Stimulated activated effector memory CD8-positive, alpha-beta T cell treated with anti-CD3 and anti-CD28 coated beads, Interleukin-12 subunit alpha, Interleukin-12 subunit beta, amount 100 ng/mL, for 72 hours (primary cell): ENCODE measurements at regions not wholly inside any gene's neighbourhood (a gene's known extent, or its start where the extent isn't known, plus 50 kb on each side); places are given as distances from the start of the nearest gene placed in this dataset.
"Not testable (repeated sequence)": the region's sequence is repeated elsewhere in the genome, so short reads cannot be mapped to it uniquely, and the experiment has no call there.

Experiments
- ATAC-seq: fragments of 150-1000 bp; cut with Tn5 transposase; 2 replicates; pipeline ENCODE4 v1.10.0; 2021
- DNase-seq, 2 donors: peaks; one replicate each; pipeline ENCODE4 v3.0.0; 2021 to 2022; ENCODE audit warnings: low spot score in 2 of 2
- H3K27ac Mint-ChIP-seq: one replicate; pipeline ENCODE4 v1.8.0; 2022; ENCODE audit warnings: mild to moderate bottlenecking, mixed read lengths
- H3K36me3 Mint-ChIP-seq: one replicate; pipeline ENCODE4 v1.8.0; 2022; ENCODE audit warnings: mild to moderate bottlenecking, mixed read lengths
- H3K4me1 Mint-ChIP-seq: one replicate; pipeline ENCODE4 v1.8.0; 2022; ENCODE audit warnings: mixed read lengths
- H3K4me3 Mint-ChIP-seq: one replicate; pipeline ENCODE4 v1.8.0; 2022; ENCODE audit warnings: mild to moderate bottlenecking, mixed read lengths
- H3K9me3 Mint-ChIP-seq: one replicate; pipeline ENCODE4 v1.8.0; 2022; ENCODE audit warnings: mixed read lengths

GRCh38 chr7:34445653-34446052 lies 212.4 kb upstream of the NPSR1 start:
- H3K4me1 Mint-ChIP-seq: no peaks in the 10 kb centered on the region
- H3K9me3 Mint-ChIP-seq: peaks cover 9% of the 10 kb centered on the region
- no peak overlapping the region for H3K4me3 Mint-ChIP-seq
- ATAC-seq (no peak), DNase-seq (no peak)
- H3K36me3 Mint-ChIP-seq: no peaks in the 10 kb centered on the region
- no peak overlapping the region for H3K27ac Mint-ChIP-seq

- not testable (repeated sequence) for H3K4me1 Mint-ChIP-seq, H3K36me3 Mint-ChIP-seq, ATAC-seq, H3K27ac Mint-ChIP-seq, H3K4me3 Mint-ChIP-seq, DNase-seq, H3K9me3 Mint-ChIP-seq
Observed at GRCh38 chr7:34448531-34448930, 209.5 kb upstream of the NPSR1 start.

- ATAC-seq: no peak
- H3K9me3 Mint-ChIP-seq: peaks cover 9% of the 10 kb centered on the region
- no peak overlapping the region for H3K4me3 Mint-ChIP-seq
- H3K36me3 Mint-ChIP-seq: no peaks in the 10 kb centered on the region
- DNase-seq: no peak
- H3K27ac Mint-ChIP-seq: no peak overlapping the region
- H3K4me1 Mint-ChIP-seq: no peaks in the 10 kb centered on the region
Observed at GRCh38 chr7:34449765-34450164, 208.3 kb upstream of the NPSR1 start.

- peaks cover 3% of the 10 kb centered on the region for H3K9me3 Mint-ChIP-seq
- ATAC-seq (no peak), DNase-seq (no peak)
- H3K36me3 Mint-ChIP-seq: no peaks in the 10 kb centered on the region
- no peaks in the 10 kb centered on the region for H3K4me1 Mint-ChIP-seq
- no peak overlapping the region for H3K27ac Mint-ChIP-seq
- no peak overlapping the region for H3K4me3 Mint-ChIP-seq
Observed at GRCh38 chr7:34451183-34451582, 206.8 kb upstream of the NPSR1 start.

GRCh38 chr7:34451923-34452322 lies 206.1 kb upstream of the NPSR1 start:
- no peak for ATAC-seq
- no peaks in the 10 kb centered on the region for H3K36me3 Mint-ChIP-seq
- H3K4me3 Mint-ChIP-seq: no peak overlapping the region
- H3K9me3 Mint-ChIP-seq: peaks cover 4% of the 10 kb centered on the region
- no peak overlapping the region for H3K27ac Mint-ChIP-seq
- no peaks in the 10 kb centered on the region for H3K4me1 Mint-ChIP-seq
- no peak for DNase-seq

GRCh38 chr7:34452363-34452762 lies 205.7 kb upstream of the NPSR1 start:
- Mint-ChIP-seq H3K4me1 (no peaks in the 10 kb centered on the region), H3K9me3 (peaks cover 3% of the 10 kb centered on the region), H3K27ac (no peak overlapping the region), H3K36me3 (no peaks in the 10 kb centered on the region), H3K4me3 (no peak overlapping the region)
- DNase-seq (no peak), ATAC-seq (no peak)

- no peaks in the 10 kb centered on the region for H3K4me1 Mint-ChIP-seq
- ATAC-seq (no peak), DNase-seq (no peak)
- no peak overlapping the region for H3K27ac Mint-ChIP-seq
- peaks cover 3% of the 10 kb centered on the region for H3K9me3 Mint-ChIP-seq
- no peak overlapping the region for H3K4me3 Mint-ChIP-seq
- no peaks in the 10 kb centered on the region for H3K36me3 Mint-ChIP-seq
Observed at GRCh38 chr7:34453150-34453549, 204.9 kb upstream of the NPSR1 start.

- Mint-ChIP-seq H3K4me1 (no peaks in the 10 kb centered on the region), H3K4me3 (no peak overlapping the region), H3K36me3 (no peaks in the 10 kb centered on the region), H3K27ac (no peak overlapping the region), H3K9me3 (peaks cover 6% of the 10 kb centered on the region)
- DNase-seq: no peak
- no peak for ATAC-seq
Observed at GRCh38 chr7:34454381-34454780, 203.6 kb upstream of the NPSR1 start.

- ATAC-seq (no peak), DNase-seq (no peak)
- H3K9me3 Mint-ChIP-seq: peaks cover 6% of the 10 kb centered on the region
- no peak overlapping the region for H3K27ac Mint-ChIP-seq
- no peak overlapping the region for H3K4me3 Mint-ChIP-seq
- no peaks in the 10 kb centered on the region for H3K4me1 Mint-ChIP-seq
- no peaks in the 10 kb centered on the region for H3K36me3 Mint-ChIP-seq
Observed at GRCh38 chr7:34457329-34457728, 200.7 kb upstream of the NPSR1 start.

GRCh38 chr7:34463830-34464229 lies 194.2 kb upstream of the NPSR1 start:
- no peak overlapping the region for H3K4me3 Mint-ChIP-seq
- DNase-seq (no peak), ATAC-seq (no peak)

GRCh38 chr7:34471844-34472243 lies 186.2 kb upstream of the NPSR1 start:
- Mint-ChIP-seq H3K9me3 (peaks cover 19% of the 10 kb centered on the region), H3K27ac (no peak overlapping the region), H3K4me1 (no peaks in the 10 kb centered on the region), H3K4me3 (no peak overlapping the region), H3K36me3 (no peaks in the 10 kb centered on the region)
- ATAC-seq (no peak), DNase-seq (no peak)

More at GRCh38 chr7:34463830-34464229, 194.2 kb upstream of the NPSR1 start:
- H3K36me3 Mint-ChIP-seq: no peaks in the 10 kb centered on the region
- H3K27ac Mint-ChIP-seq: no peak overlapping the region
- H3K4me1 Mint-ChIP-seq: no peaks in the 10 kb centered on the region
- H3K9me3 Mint-ChIP-seq: peaks cover 10% of the 10 kb centered on the region

GRCh38 chr7:34486371-34486770 lies 171.6 kb upstream of the NPSR1 start:
- ATAC-seq (no peak), DNase-seq (no peak)
- H3K4me1 Mint-ChIP-seq: no peaks in the 10 kb centered on the region
- H3K9me3 Mint-ChIP-seq: peaks cover 22% of the 10 kb centered on the region
- H3K27ac Mint-ChIP-seq: no peak overlapping the region
- no peaks in the 10 kb centered on the region for H3K36me3 Mint-ChIP-seq
- no peak overlapping the region for H3K4me3 Mint-ChIP-seq

- Mint-ChIP-seq H3K4me1 (no peaks in the 10 kb centered on the region), H3K9me3 (peaks cover 22% of the 10 kb centered on the region), H3K36me3 (no peaks in the 10 kb centered on the region), H3K27ac (no peak overlapping the region), H3K4me3 (no peak overlapping the region)
- DNase-seq (no peak), ATAC-seq (no peak)
Observed at GRCh38 chr7:34487391-34488115, 170.5 kb upstream of the NPSR1 start.

GRCh38 chr7:34488766-34489165 lies 169.3 kb upstream of the NPSR1 start:
- Mint-ChIP-seq H3K4me1 (no peaks in the 10 kb centered on the region), H3K4me3 (no peak overlapping the region), H3K36me3 (no peaks in the 10 kb centered on the region), H3K27ac (no peak overlapping the region), H3K9me3 (peaks cover 30% of the 10 kb centered on the region)
- DNase-seq: no peak
- no peak for ATAC-seq

GRCh38 chr7:34491899-34492298 lies 166.1 kb upstream of the NPSR1 start:
- H3K4me1 Mint-ChIP-seq: no peaks in the 10 kb centered on the region
- no peak for ATAC-seq
- no peak for DNase-seq
- peaks cover 32% of the 10 kb centered on the region for H3K9me3 Mint-ChIP-seq
- no peaks in the 10 kb centered on the region for H3K36me3 Mint-ChIP-seq
- H3K27ac Mint-ChIP-seq: no peak overlapping the region
- H3K4me3 Mint-ChIP-seq: no peak overlapping the region

- Mint-ChIP-seq H3K4me3 (no peak overlapping the region), H3K27ac (no peak overlapping the region), H3K9me3 (peaks cover 26% of the 10 kb centered on the region), H3K36me3 (no peaks in the 10 kb centered on the region), H3K4me1 (no peaks in the 10 kb centered on the region)
- DNase-seq (no peak), ATAC-seq (no peak)
Observed at GRCh38 chr7:34493752-34494151, 164.3 kb upstream of the NPSR1 start.
